ENCODE measurements at regions not wholly inside any gene's neighbourhood (a gene's known extent, or its start where the extent isn't known, plus 50 kb on each side); places are given as distances from the start of the nearest gene placed in this dataset.

DNA sequence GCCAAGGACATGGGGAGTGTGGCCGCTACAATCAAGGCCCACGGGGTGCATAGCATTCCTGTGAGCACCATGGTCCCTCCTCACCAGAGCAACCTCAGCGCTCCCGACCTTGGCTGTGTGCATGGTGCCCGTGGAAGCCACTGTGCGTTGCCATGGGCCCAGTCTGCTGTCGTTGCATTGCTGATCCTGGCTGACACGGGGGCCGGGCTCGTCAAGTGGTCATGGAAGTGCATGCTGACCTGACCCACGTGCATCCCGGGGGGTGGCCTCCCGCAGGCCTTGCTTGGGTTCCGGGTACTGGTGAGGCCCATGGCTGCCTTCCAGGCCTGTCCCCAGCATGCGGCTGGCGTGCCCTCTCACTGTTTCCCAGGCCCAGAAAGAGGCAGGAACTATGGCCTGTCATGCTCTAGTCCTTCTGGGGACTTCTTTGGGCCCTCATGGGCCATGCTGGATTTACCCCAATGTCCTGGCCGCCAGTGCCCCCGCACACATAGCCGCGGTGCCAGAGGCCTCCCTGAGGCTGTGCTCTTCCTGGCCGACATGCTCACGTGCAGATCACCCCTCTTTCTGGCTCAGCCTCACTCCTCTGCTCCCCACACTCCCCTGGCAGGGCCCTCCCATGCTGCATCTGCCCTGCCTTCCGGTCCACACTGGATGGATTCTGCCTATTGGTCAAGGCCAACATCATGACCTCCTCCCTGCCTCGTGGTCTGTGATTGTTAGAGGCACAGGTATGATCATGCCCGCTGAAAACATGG, 1258.0 kb downstream of the BRD1 start:
- Histone ChIP-seq H3K4me3 (ENCODE audit: insufficient read depth, low read length, poor library complexity, severe bottlenecking) (no peak overlapping the region), H3K9me2 (replicated peaks; ENCODE audit: insufficient read depth, low read length) (no peaks in the 10 kb centered on the region), H3K9ac (ENCODE audit: low read length) (no peak overlapping the region), H2AFZ (ENCODE audit: low read depth, low read length, severe bottlenecking) (no peak overlapping the region), H3K9me3 (ENCODE audit: insufficient read depth, low read length) (peaks cover 14% of the 10 kb centered on the region; the same call in 1 of the 2 replicates), H3K27ac (ENCODE audit: low read depth, low read length) (no peak overlapping the region), H4K20me1 (ENCODE audit: low read depth, low read length) (no peaks in the 10 kb centered on the region), H3K36me3 (ENCODE audit: low read length) (no peaks in the 10 kb centered on the region), H3F3A (ENCODE audit: insufficient read depth) (no peaks in the 10 kb centered on the region), H3K79me2 (ENCODE audit: insufficient read depth, low read length) (no peaks in the 10 kb centered on the region), H3K4me2 (ENCODE audit: low read depth, low read length, poor library complexity, severe bottlenecking) (no peak overlapping the region), H3K27me3 (ENCODE audit: low read length) (no peaks in the 10 kb centered on the region)
- TF ChIP-seq EZH2phosphoT487 (conservative IDR thresholded peaks at IDR 0.05; ENCODE audit: low read length) = no peak
- TF ChIP-seq, protein P1, sequence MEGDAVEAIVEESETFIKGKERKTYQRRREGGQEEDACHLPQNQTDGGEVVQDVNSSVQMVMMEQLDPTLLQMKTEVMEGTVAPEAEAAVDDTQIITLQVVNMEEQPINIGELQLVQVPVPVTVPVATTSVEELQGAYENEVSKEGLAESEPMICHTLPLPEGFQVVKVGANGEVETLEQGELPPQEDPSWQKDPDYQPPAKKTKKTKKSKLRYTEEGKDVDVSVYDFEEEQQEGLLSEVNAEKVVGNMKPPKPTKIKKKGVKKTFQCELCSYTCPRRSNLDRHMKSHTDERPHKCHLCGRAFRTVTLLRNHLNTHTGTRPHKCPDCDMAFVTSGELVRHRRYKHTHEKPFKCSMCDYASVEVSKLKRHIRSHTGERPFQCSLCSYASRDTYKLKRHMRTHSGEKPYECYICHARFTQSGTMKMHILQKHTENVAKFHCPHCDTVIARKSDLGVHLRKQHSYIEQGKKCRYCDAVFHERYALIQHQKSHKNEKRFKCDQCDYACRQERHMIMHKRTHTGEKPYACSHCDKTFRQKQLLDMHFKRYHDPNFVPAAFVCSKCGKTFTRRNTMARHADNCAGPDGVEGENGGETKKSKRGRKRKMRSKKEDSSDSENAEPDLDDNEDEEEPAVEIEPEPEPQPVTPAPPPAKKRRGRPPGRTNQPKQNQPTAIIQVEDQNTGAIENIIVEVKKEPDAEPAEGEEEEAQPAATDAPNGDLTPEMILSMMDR (IDR thresholded peaks at IDR 0.05; ENCODE audit: insufficient read depth, low read length, poor library complexity, severe bottlenecking) = no peak

DNA sequence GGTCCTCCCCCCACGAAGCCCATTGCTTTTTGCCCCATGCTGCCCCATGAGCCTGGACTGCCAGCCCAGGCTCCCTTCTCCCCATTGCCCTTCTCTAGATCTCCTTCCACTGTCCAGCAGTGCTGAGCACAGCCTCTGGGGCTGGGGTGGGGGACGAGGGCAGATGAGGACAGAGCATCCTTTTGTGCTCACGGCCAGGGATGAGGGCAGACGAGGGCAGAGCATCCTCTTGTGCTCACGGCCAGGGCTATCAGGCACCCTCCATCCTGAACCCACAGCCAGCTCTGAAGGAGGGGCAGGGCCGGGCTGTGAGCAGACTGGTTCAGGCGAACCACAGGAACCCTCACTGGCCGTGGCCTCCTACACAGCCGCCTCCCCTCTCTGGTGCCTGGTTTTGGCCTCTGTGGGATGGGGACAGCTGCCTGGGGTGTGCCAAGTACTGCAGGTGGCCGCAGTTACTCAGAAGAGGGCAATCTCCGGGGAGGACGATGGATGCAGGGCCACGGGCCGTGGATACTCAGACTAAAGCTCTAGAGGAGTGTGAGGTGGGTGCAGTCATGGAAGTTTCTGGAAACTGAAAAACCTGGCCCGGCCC, 1258.8 kb downstream of the BRD1 start:
- Histone ChIP-seq H3K9me3 (ENCODE audit: insufficient read depth, low read length) (peaks cover 14% of the 10 kb centered on the region; the same call in 1 of the 2 replicates), H3F3A (ENCODE audit: insufficient read depth) (no peaks in the 10 kb centered on the region), H3K27me3 (ENCODE audit: low read length) (no peaks in the 10 kb centered on the region), H4K20me1 (ENCODE audit: low read depth, low read length) (no peaks in the 10 kb centered on the region), H3K4me3 (ENCODE audit: insufficient read depth, low read length, poor library complexity, severe bottlenecking) (no peak overlapping the region), H3K27ac (ENCODE audit: low read depth, low read length) (no peak overlapping the region), H2AFZ (ENCODE audit: low read depth, low read length, severe bottlenecking) (no peak overlapping the region), H3K4me2 (ENCODE audit: low read depth, low read length, poor library complexity, severe bottlenecking) (no peak overlapping the region), H3K9me2 (replicated peaks; ENCODE audit: insufficient read depth, low read length) (no peaks in the 10 kb centered on the region), H3K79me2 (ENCODE audit: insufficient read depth, low read length) (no peaks in the 10 kb centered on the region), H3K36me3 (ENCODE audit: low read length) (no peaks in the 10 kb centered on the region), H3K9ac (ENCODE audit: low read length) (no peak overlapping the region)
- TF ChIP-seq, protein P1 (IDR thresholded peaks at IDR 0.05; ENCODE audit: insufficient read depth, low read length, poor library complexity, severe bottlenecking) = no peak
- no peak for TF ChIP-seq EZH2phosphoT487 (conservative IDR thresholded peaks at IDR 0.05; ENCODE audit: low read length)

DNA sequence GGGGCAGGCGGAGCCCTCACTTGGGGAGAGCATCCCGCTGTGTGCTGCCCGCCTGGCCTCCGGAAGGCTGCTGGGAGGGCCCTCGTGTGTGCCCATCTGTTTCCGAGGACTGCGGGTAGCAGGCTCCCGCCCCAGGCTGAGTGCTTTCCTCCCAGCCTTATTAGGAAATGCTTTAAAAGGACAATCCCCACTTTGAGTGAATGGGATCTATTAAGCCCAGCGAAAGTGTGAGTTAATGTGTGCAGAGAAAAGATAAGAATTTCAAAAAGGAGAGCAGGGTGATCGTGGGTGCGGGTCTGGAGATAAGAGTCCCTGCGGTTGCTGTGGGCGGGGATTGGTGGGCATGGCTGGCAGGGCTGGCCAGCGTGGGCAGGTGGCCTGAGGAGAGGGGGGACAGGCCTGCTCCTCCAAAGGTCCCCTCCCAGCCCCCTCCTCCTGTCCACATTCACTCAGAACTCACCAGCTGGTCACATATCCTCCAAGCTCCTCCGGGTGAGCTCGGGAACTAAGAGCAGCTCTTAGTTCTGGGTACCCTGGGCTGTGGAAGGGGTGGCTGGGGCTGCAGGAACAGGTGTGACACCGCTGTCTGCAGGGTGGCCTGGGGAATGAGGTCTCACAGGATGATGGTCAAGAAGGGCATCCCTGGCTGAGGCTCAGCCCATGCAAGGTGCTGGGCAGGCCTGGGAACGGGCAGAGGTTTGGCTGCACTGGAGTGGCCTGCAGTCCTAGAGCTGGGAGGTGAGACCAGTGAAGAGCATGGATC, 1260.3 kb downstream of the BRD1 start:
- TF ChIP-seq EZH2phosphoT487 (conservative IDR thresholded peaks at IDR 0.05; ENCODE audit: low read length) = no peak
- TF ChIP-seq, protein P1 (IDR thresholded peaks at IDR 0.05; ENCODE audit: insufficient read depth, low read length, poor library complexity, severe bottlenecking) = no peak
- Histone ChIP-seq H4K20me1 (ENCODE audit: low read depth, low read length) (no peaks in the 10 kb centered on the region), H3K79me2 (ENCODE audit: insufficient read depth, low read length) (no peaks in the 10 kb centered on the region), H3K4me2 (ENCODE audit: low read depth, low read length, poor library complexity, severe bottlenecking) (no peak overlapping the region), H3K9me3 (ENCODE audit: insufficient read depth, low read length) (peaks cover 14% of the 10 kb centered on the region; the same call in 1 of the 2 replicates), H3K27me3 (ENCODE audit: low read length) (no peaks in the 10 kb centered on the region), H3F3A (ENCODE audit: insufficient read depth) (no peaks in the 10 kb centered on the region), H3K36me3 (ENCODE audit: low read length) (no peaks in the 10 kb centered on the region), H3K4me3 (ENCODE audit: insufficient read depth, low read length, poor library complexity, severe bottlenecking) (no peak overlapping the region), H3K27ac (ENCODE audit: low read depth, low read length) (no peak overlapping the region), H3K9ac (ENCODE audit: low read length) (no peak overlapping the region), H3K9me2 (replicated peaks; ENCODE audit: insufficient read depth, low read length) (no peaks in the 10 kb centered on the region), H2AFZ (ENCODE audit: low read depth, low read length, severe bottlenecking) (no peak overlapping the region)
